ENCODE measurements at regions not wholly inside any gene's neighbourhood (a gene's known extent, or its start where the extent isn't known, plus 50 kb on each side); places are given as distances from the start of the nearest gene placed in this dataset.

DNA sequence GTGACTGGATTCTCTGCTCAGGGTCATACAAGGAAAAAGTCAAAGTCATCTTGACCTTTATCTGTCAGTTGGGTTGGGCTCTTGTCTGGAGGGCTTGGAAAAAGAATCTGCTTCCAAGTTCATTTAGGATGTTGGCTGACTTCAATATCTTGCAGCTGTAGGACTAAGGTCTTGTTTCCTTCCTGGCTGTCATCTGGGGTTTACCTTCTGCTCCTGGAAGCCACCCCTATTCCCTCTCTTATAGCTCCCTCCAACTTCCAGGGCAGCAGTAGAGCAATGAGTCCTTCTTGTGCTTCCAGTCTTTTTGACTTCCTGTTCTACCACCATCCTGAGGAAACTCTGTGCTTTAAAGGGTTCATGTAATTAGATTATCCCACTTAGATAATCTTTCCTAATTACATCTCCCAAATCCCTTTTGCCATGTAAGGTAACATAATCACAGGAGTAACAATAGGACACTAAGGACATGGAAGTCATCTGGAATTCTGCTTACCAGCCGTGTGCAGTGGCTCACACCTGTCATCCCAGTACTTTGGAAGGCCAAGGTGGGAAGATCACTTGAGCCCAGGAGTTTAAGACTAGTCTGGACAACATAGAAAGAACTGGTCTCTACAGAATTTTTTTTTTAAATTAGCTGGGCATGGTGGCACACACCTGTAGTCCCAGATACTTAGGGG is 170.7 kb upstream of the KITLG start:
- Mint-ChIP-seq H3K27ac (ENCODE audit: unreplicated experiment) (no peak overlapping the region), H3K36me3 (ENCODE audit: unreplicated experiment) (no peaks in the 10 kb centered on the region), H3K4me3 (ENCODE audit: unreplicated experiment) (no peak overlapping the region), H3K9me3 (ENCODE audit: unreplicated experiment) (no peaks in the 10 kb centered on the region), H3K27me3 (ENCODE audit: unreplicated experiment) (no peaks in the 10 kb centered on the region), H3K4me1 (ENCODE audit: unreplicated experiment) (peaks cover 16% of the 10 kb centered on the region)
- DNase-seq (ENCODE audit: extremely low spot score, unreplicated experiment) = no peak
- TF ChIP-seq, protein P1, sequence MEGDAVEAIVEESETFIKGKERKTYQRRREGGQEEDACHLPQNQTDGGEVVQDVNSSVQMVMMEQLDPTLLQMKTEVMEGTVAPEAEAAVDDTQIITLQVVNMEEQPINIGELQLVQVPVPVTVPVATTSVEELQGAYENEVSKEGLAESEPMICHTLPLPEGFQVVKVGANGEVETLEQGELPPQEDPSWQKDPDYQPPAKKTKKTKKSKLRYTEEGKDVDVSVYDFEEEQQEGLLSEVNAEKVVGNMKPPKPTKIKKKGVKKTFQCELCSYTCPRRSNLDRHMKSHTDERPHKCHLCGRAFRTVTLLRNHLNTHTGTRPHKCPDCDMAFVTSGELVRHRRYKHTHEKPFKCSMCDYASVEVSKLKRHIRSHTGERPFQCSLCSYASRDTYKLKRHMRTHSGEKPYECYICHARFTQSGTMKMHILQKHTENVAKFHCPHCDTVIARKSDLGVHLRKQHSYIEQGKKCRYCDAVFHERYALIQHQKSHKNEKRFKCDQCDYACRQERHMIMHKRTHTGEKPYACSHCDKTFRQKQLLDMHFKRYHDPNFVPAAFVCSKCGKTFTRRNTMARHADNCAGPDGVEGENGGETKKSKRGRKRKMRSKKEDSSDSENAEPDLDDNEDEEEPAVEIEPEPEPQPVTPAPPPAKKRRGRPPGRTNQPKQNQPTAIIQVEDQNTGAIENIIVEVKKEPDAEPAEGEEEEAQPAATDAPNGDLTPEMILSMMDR (IDR thresholded peaks at IDR 0.05) = no peak

DNA sequence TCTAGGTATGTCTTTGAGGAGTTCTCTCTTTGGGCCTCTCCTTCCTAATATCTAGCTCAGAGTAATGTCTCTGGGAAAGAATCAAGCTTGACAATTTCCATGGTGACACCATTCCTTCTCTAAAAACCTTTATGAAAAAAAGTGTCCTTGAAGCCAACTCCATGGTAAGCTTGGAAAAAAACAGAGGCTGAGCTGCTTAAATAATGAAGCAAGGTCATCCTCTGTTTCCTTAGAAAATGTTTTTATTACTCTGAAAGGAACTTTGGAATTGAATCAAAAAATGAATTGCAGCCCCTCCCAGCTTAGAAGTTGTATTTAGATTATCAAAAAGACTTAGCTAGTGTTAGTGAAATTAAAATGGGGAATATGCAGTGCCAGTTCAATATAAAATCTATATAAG is 166.1 kb upstream of the KITLG start:
- TF ChIP-seq, protein P1 (IDR thresholded peaks at IDR 0.05) = no peak
- Mint-ChIP-seq H3K36me3 (ENCODE audit: unreplicated experiment) (no peaks in the 10 kb centered on the region), H3K27ac (ENCODE audit: unreplicated experiment) (no peak overlapping the region), H3K9me3 (ENCODE audit: unreplicated experiment) (no peaks in the 10 kb centered on the region), H3K4me3 (ENCODE audit: unreplicated experiment) (no peak overlapping the region), H3K27me3 (ENCODE audit: unreplicated experiment) (no peaks in the 10 kb centered on the region), H3K4me1 (ENCODE audit: unreplicated experiment) (peaks cover 18% of the 10 kb centered on the region)
- no peak for DNase-seq (ENCODE audit: extremely low spot score, unreplicated experiment)

DNA sequence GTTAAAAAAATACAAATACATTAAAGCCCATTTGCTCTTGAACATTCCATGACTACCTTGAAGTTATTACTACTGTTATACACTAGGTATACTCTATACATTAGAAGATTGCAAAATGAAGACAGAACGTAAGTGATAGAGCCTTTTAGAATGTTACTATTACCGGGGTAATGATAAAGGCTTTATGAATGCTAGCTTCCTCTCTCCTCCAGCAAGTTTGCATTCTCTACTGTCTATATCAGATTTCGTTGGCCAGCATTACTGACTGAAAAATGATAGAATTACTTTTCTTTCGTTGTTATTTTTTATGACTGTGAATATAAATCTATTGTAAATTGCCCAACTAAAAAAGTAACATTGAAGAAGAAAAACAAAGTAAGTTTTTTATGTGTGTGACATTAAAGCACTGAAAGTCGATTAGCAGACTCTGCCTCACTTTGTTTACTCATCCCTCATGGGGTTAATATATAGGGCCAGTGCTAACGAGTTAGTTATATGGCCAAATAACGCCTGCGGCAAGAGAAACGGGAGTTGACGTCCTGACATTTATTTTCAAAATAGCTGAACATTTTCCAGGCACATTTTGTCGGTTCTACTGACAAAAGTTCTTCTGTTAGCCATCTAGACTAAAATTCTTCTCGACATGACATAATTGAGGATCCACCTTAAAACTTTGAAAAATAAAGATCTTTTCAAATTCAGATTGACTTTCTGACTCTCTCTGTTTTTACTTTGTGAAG is 163.8 kb upstream of the KITLG start:
- TF ChIP-seq, protein P1 (IDR thresholded peaks at IDR 0.05) = no peak
- Mint-ChIP-seq H3K36me3 (ENCODE audit: unreplicated experiment) (no peaks in the 10 kb centered on the region), H3K27me3 (ENCODE audit: unreplicated experiment) (no peaks in the 10 kb centered on the region), H3K27ac (ENCODE audit: unreplicated experiment) (no peak overlapping the region), H3K4me1 (ENCODE audit: unreplicated experiment) (peaks cover 18% of the 10 kb centered on the region), H3K4me3 (ENCODE audit: unreplicated experiment) (no peak overlapping the region), H3K9me3 (ENCODE audit: unreplicated experiment) (no peaks in the 10 kb centered on the region)
- no peak for DNase-seq (ENCODE audit: extremely low spot score, unreplicated experiment)

DNA sequence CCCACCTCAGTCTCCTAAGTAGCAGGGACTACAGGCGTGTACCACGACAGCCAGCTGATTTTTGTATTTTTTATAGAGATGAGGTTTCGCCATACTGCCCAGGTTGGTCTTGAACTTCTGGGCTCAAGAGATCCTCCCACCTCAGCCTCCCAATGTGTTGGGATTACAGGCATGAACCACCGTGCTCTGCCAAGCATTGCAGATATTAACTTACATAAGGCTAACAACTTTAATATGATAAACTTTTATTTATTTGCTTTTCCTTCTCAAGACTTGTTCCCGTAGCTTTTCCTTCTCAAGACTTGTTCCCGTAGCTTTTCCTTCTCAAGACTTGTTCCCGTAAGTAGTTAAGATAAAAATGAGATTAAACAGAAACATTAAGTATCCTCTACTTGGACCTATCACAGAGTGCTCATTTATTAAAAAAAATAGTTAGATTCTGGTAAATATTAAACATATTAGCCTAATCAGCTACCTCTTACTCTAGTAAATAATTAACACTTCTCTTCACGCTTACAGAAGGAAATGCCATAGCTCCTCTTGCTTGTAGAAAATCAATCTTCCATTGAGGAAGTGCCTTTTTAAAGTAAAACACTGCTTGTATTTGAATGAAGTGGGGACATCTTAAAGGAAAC is 157.7 kb upstream of the KITLG start:
- TF ChIP-seq, protein P1 (IDR thresholded peaks at IDR 0.05) = no peak
- Mint-ChIP-seq H3K9me3 (ENCODE audit: unreplicated experiment) (no peaks in the 10 kb centered on the region), H3K27ac (ENCODE audit: unreplicated experiment) (no peak overlapping the region), H3K36me3 (ENCODE audit: unreplicated experiment) (no peaks in the 10 kb centered on the region), H3K4me3 (ENCODE audit: unreplicated experiment) (no peak overlapping the region), H3K4me1 (ENCODE audit: unreplicated experiment) (no peaks in the 10 kb centered on the region), H3K27me3 (ENCODE audit: unreplicated experiment) (no peaks in the 10 kb centered on the region)
- no peak for DNase-seq (ENCODE audit: extremely low spot score, unreplicated experiment)

DNA sequence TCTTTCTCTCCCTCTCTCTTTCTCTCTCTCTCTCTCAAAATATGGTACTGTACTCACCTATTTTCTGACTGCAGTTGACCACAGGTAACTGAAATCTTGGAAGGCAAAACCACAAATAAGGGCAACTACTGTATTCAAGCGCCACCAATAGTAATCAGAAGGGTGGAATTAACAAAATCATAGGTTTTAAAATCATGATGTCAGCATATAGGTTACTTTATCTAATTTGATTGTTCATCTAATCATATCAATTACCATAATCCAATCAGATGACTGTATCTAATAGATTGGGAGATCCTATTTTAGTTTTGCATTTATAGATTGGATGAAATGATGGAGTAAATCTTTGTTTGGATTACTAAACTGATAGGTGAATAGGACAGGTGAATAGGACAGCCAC is 155.8 kb upstream of the KITLG start:
- no peaks in the 10 kb centered on the region for H3K9me3 Mint-ChIP-seq (ENCODE audit: unreplicated experiment)
- no peaks in the 10 kb centered on the region for H3K4me1 Mint-ChIP-seq (ENCODE audit: unreplicated experiment)
- no peaks in the 10 kb centered on the region for H3K27me3 Mint-ChIP-seq (ENCODE audit: unreplicated experiment)
- H3K36me3 Mint-ChIP-seq (ENCODE audit: unreplicated experiment) = no peaks in the 10 kb centered on the region
- H3K27ac Mint-ChIP-seq (ENCODE audit: unreplicated experiment) = no peak overlapping the region
- no peak overlapping the region for H3K4me3 Mint-ChIP-seq (ENCODE audit: unreplicated experiment)
- no peak for DNase-seq (ENCODE audit: extremely low spot score, unreplicated experiment)
- TF ChIP-seq, protein P1 (IDR thresholded peaks at IDR 0.05) = no peak
